ENCODE measurements at regions not wholly inside any gene's neighbourhood (a gene's known extent, or its start where the extent isn't known, plus 50 kb on each side); places are given as distances from the start of the nearest gene placed in this dataset.

DNA sequence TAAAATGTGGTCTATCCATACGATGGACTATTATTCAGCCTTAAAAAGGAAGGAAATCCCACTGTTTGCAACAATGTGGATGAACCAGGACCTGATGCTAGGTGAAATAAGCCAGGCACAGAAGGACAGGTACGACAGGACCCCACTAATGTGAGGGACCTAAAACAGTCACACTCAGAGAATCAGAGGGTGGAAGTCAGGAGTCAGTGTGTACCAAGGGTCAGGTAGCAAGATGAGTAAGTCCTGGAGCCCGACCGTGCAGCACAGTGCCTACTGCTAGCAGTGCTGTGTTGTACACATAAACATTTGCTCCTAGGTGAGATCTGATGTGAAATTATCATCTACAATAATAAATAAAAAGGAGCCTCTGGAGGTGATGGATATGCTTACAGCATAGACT, 322.3 kb downstream of the GLRX3 start:
- Histone ChIP-seq H3K27me3 (peaks cover 0 to 40% (median 20%) of the 10 kb centered on the region in 7 donors), H3K4me1 (no peaks in the 10 kb centered on the region), H3K4me3 (no peak overlapping the region), H3K9me3 (no peaks in the 10 kb centered on the region), H3K27ac (no peak overlapping the region), H3K36me3 (no peaks in the 10 kb centered on the region)
- TF ChIP-seq, protein P1, sequence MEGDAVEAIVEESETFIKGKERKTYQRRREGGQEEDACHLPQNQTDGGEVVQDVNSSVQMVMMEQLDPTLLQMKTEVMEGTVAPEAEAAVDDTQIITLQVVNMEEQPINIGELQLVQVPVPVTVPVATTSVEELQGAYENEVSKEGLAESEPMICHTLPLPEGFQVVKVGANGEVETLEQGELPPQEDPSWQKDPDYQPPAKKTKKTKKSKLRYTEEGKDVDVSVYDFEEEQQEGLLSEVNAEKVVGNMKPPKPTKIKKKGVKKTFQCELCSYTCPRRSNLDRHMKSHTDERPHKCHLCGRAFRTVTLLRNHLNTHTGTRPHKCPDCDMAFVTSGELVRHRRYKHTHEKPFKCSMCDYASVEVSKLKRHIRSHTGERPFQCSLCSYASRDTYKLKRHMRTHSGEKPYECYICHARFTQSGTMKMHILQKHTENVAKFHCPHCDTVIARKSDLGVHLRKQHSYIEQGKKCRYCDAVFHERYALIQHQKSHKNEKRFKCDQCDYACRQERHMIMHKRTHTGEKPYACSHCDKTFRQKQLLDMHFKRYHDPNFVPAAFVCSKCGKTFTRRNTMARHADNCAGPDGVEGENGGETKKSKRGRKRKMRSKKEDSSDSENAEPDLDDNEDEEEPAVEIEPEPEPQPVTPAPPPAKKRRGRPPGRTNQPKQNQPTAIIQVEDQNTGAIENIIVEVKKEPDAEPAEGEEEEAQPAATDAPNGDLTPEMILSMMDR (IDR thresholded peaks at IDR 0.05) = no peak
- intact Hi-C loops (cut with DNase I) = no loop called here
- WGBS, 2 donors = 73 to 81% methylated on average over 4 of the region's 4 CpGs
- DNase-seq (no peak), ATAC-seq (no peak)

- H3K4me3 ChIP-seq = no peak overlapping the region
- no peaks in the 10 kb centered on the region for H3K9me3 ChIP-seq
- TF ChIP-seq, protein P1 (IDR thresholded peaks at IDR 0.05) = no peak
- H3K27ac ChIP-seq = no peak overlapping the region
- no peak for ATAC-seq
- intact Hi-C loops (cut with DNase I) = no loop called here
- no peaks in the 10 kb centered on the region for H3K36me3 ChIP-seq
- WGBS, 2 donors = 64 to 67% methylated on average over 4 of the region's 4 CpGs
- peaks cover 0 to 38% (median 15%) of the 10 kb centered on the region in 7 donors for H3K27me3 ChIP-seq
- DNase-seq = no peak
- no peaks in the 10 kb centered on the region for H3K4me1 ChIP-seq
Measured at GRCh38 chr10:130459011-130459410, 322.8 kb downstream of the GLRX3 start.

DNA sequence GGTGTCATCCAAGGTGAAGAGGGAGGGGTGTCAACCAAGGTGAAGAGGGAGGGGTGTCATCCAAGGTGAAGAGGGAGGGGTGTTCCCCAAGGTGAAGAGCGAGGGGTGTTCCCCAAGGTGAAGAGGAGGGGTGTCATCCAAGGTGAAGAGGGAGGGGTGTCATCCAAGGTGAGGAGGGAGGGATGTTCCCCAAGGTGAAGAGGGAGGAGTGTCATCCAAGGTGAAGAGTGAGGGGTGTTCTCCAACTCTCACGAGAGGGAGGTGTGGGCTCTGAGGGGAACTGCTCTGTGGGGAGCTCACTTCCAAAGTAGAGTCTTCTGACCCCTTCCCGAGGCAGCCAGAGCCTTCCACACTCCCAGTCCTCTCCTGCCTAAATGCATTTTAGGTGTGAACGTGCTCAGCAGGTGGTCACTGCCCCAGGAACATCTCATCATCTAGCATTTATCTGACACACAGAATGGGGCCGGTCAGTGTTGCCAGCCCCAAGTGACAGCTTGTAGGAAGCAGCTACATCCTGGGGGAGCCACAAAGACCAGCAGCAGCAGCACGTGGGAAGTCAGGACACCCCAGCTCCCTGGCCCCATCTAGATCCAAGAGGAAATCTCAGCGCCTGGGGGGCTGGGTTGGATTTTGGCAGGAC, 323.8 kb downstream of the GLRX3 start:
- no peak for ATAC-seq
- intact Hi-C loops (cut with DNase I) = loop anchor here in 1 of 10 donors (10.0 kb wide), 1 partner anchor 55 kb away; no protein-coding TSS in a partner anchor

GRCh38 chr10:130461631-130462030, 325.4 kb downstream of the GLRX3 start:
- H3K4me3 ChIP-seq = no peak overlapping the region
- intact Hi-C loops (cut with DNase I) = loop anchor here in 1 of 10 donors (10.0 kb wide), 1 partner anchor 57 kb away; no protein-coding TSS in a partner anchor
- H3K4me1 ChIP-seq = no peaks in the 10 kb centered on the region
- no peak overlapping the region for H3K27ac ChIP-seq
- ATAC-seq (no peak), DNase-seq (no peak)
- peaks cover 0 to 13% (median 3%) of the 10 kb centered on the region in 7 donors for H3K27me3 ChIP-seq
- H3K36me3 ChIP-seq = no peaks in the 10 kb centered on the region
- TF ChIP-seq, protein P1 (IDR thresholded peaks at IDR 0.05) = no peak
- WGBS, 2 donors = 49 to 51% methylated on average over 6 of the region's 6 CpGs
- H3K9me3 ChIP-seq = peaks cover 0 to 2% (median 0%) of the 10 kb centered on the region in 11 donors

More for the DNA sequence above, 323.8 kb downstream of the GLRX3 start:
- Histone ChIP-seq H3K9me3 (no peaks in the 10 kb centered on the region), H3K27me3 (peaks cover 0 to 28% (median 7%) of the 10 kb centered on the region in 7 donors), H3K4me3 (no peak overlapping the region), H3K36me3 (no peaks in the 10 kb centered on the region), H3K27ac (no peak overlapping the region), H3K4me1 (no peaks in the 10 kb centered on the region)
- 40 to 51% methylated on average over 7 of the region's 7 CpGs for WGBS, 2 donors
- no peak for DNase-seq
- TF ChIP-seq, protein P1 (IDR thresholded peaks at IDR 0.05) = no peak
